Body of pancreas (tissue), 4 donors: ENCODE measurements at regions not wholly inside any gene's neighbourhood (a gene's known extent, or its start where the extent isn't known, plus 50 kb on each side); places are given as distances from the start of the nearest gene placed in this dataset.

Experiments used
- ATAC-seq: fragments of 150-250 bp; one replicate; pipeline ENCODE4 v1.9.1; 2016
- DNase-seq, 4 donors: peaks; one replicate each; pipeline ENCODE4 v3.0.0-alpha.2; 2019
- H3K27ac ChIP-seq, 4 donors: fragments of 200-600 bp; sonication (generic); 1 replicate in 3 of 4; 2 replicates in 1 of 4; pipeline versions ENCODE4 v1.5.1 to v1.6.1; 2016 to 2019; ENCODE audit warnings: mild to moderate bottlenecking in 1 of 4, mixed read lengths in 1 of 4, moderate library complexity in 1 of 4
- H3K27me3 ChIP-seq, 2 donors: fragments of 200-600 bp; sonication (generic); one replicate each; pipeline ENCODE4 v1.6.0; 2016; ENCODE audit warnings: mild to moderate bottlenecking in 1 of 2
- H3K36me3 ChIP-seq, 2 donors: fragments of 200-600 bp; sonication (generic); replicated peaks in 1 of 2; 2 replicates each; pipeline ENCODE4 v1.5.1; 2016; ENCODE audit warnings: low read depth in 2 of 2; ENCODE audit not compliant: insufficient read depth in 1 of 2
- H3K4me1 ChIP-seq: fragments of 200-600 bp; sonication (generic); one replicate; pipeline ENCODE4 v1.6.0; 2016
- H3K4me3 ChIP-seq, 2 donors: fragments of 200-600 bp; sonication (generic); 1 replicate in 1 of 2; 2 replicates in 1 of 2; pipeline ENCODE4 v1.5.1; 2016 to 2019
- H3K9me3 ChIP-seq, 3 donors: fragments of 200-600 bp; sonication (generic); 1 replicate in 2 of 3; 2 replicates in 1 of 3; pipeline ENCODE4 v1.5.1; 2016
- POLR2A ChIP-seq, 3 donors: fragments of 450-650 bp; IDR thresholded peaks; one replicate each; pipeline ENCODE4 v1.6.1; 2016; ENCODE audit warnings: antibody characterized with exemption in 3 of 3, mild to moderate bottlenecking in 2 of 3
- WGBS, 2 donors: methylation state at CpG; one replicate each; pipeline ENCODE4 v1.1.5; 2017; 5-methylcytosine and 5-hydroxymethylcytosine counted together
- intact Hi-C: fragments of 100-400 bp; cut with DNase I; formaldehyde crosslinking; loops from one replicate; pipeline ENCODE4 v1.15.1; 2023
- TF ChIP-seq, protein P1 (sequence below), 7 experiments: fragments of 450-650 bp in 4 of 7; fragments of 200-600 bp in 3 of 7; sonication (generic) in 3 of 7; IDR thresholded peaks; one replicate each; pipeline ENCODE4 v1.5.1; 2016 to 2019; ENCODE audit warnings: antibody characterized with exemption in 7 of 7

DNA sequence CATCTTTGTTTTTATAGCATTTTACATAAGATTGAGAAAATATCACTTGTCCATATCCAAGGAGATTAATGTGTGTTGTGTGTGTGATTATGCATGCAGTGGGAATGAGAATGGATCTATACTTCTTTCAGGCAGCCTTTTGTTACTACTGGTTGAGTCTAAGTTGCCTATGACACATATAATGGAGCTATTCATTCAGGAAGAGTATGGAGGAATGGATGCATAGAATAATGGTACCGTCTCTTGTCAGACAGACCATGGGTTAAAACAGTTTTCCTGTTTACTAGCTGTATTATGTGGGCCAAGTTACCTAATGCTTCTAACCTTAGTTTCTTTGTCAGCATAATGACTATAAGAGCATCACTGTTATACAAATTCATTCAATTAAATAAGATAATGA, 155.4 kb upstream of the KYNU start:
- intact Hi-C loops: no loop called here
- H3K27me3 ChIP-seq: no peaks in the 10 kb centered on the region
- H3K36me3 ChIP-seq: no peaks in the 10 kb centered on the region
- WGBS, 2 donors: 65 to 71% methylated on average over 1 of the region's 1 CpG
- DNase-seq: no peak
- no peaks in the 10 kb centered on the region for H3K9me3 ChIP-seq
- H3K4me3 ChIP-seq: no peak overlapping the region
- no peak overlapping the region for H3K27ac ChIP-seq
- ATAC-seq: no peak
- no peaks in the 10 kb centered on the region for H3K4me1 ChIP-seq
- no peak for TF ChIP-seq POLR2A (IDR thresholded peaks at IDR 0.05)
- TF ChIP-seq, protein P1, sequence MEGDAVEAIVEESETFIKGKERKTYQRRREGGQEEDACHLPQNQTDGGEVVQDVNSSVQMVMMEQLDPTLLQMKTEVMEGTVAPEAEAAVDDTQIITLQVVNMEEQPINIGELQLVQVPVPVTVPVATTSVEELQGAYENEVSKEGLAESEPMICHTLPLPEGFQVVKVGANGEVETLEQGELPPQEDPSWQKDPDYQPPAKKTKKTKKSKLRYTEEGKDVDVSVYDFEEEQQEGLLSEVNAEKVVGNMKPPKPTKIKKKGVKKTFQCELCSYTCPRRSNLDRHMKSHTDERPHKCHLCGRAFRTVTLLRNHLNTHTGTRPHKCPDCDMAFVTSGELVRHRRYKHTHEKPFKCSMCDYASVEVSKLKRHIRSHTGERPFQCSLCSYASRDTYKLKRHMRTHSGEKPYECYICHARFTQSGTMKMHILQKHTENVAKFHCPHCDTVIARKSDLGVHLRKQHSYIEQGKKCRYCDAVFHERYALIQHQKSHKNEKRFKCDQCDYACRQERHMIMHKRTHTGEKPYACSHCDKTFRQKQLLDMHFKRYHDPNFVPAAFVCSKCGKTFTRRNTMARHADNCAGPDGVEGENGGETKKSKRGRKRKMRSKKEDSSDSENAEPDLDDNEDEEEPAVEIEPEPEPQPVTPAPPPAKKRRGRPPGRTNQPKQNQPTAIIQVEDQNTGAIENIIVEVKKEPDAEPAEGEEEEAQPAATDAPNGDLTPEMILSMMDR (IDR thresholded peaks at IDR 0.05): no peak

DNA sequence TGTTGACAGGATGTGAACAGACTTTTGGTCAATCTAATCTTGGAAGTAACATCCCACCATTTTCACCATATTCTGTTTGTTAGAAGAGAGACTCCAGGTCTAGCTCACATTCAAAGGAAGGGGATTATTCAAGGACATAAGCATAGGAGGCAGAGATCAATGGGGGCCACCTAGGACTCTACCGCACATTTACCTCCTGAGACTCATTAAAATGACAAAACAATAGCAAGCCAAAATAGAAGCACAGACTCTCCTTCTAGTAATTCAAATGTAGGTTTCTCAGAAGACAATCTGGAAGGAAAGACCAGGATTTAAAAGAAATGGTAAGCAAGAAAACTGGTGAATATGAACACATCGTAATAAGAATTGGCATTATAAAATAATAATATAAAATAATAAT, 156.4 kb upstream of the KYNU start:
- intact Hi-C loops: no loop called here
- Histone ChIP-seq H3K4me1 (no peaks in the 10 kb centered on the region), H3K27me3 (no peaks in the 10 kb centered on the region), H3K27ac (no peak overlapping the region), H3K4me3 (no peak overlapping the region), H3K9me3 (no peaks in the 10 kb centered on the region), H3K36me3 (no peaks in the 10 kb centered on the region)
- TF ChIP-seq, protein P1 (IDR thresholded peaks at IDR 0.05): no peak
- TF ChIP-seq POLR2A (IDR thresholded peaks at IDR 0.05): no peak
- DNase-seq: no peak
- 73 to 85% methylated on average over 2 of the region's 2 CpGs for WGBS, 2 donors
- no peak for ATAC-seq

- H3K27me3 ChIP-seq: no peaks in the 10 kb centered on the region
- no peaks in the 10 kb centered on the region for H3K9me3 ChIP-seq
- H3K27ac ChIP-seq: no peak overlapping the region
- no peaks in the 10 kb centered on the region for H3K36me3 ChIP-seq
- intact Hi-C loops: no loop called here
- ATAC-seq: no peak
- no peaks in the 10 kb centered on the region for H3K4me1 ChIP-seq
- 48 to 55% methylated on average over 7 of the region's 7 CpGs for WGBS, 2 donors
- no peak overlapping the region for H3K4me3 ChIP-seq
- DNase-seq: no peak
- TF ChIP-seq POLR2A (IDR thresholded peaks at IDR 0.05): no peak
- TF ChIP-seq, protein P1 (IDR thresholded peaks at IDR 0.05): no peak
These were observed 158.8 kb upstream of the KYNU start for GRCh38 chr2:142718576-142719155.

- intact Hi-C loops: no loop called here
- TF ChIP-seq POLR2A (IDR thresholded peaks at IDR 0.05): no peak
- TF ChIP-seq, protein P1 (IDR thresholded peaks at IDR 0.05): no peak
- Histone ChIP-seq H3K4me3 (no peak overlapping the region), H3K9me3 (no peaks in the 10 kb centered on the region), H3K27me3 (no peaks in the 10 kb centered on the region), H3K4me1 (no peaks in the 10 kb centered on the region), H3K27ac (no peak overlapping the region), H3K36me3 (no peaks in the 10 kb centered on the region)
- 62 to 66% methylated on average over 6 of the region's 6 CpGs for WGBS, 2 donors
- DNase-seq (no peak), ATAC-seq (no peak)
These were observed 160.8 kb upstream of the KYNU start for GRCh38 chr2:142716463-142717242.

DNA sequence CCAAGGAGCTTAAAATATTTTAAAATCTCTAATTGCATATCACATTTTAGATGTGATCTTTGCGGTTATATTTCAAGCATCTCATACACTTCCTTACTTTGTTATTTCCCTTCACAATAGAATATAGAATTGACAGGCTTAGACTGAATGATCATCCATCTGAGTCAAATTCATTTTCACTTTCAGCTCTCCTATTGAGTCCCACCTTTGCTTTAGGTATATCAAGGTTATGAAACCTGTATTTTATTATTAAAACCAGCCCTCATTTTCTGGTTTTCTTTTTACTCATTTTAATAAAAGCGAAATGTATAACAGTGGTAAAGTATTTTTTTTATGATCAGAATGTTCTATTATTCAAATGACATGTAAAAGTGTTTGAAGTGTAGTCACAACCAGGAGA, 162.9 kb upstream of the KYNU start:
- no peaks in the 10 kb centered on the region for H3K27me3 ChIP-seq
- no peaks in the 10 kb centered on the region for H3K4me1 ChIP-seq
- no peak for ATAC-seq
- 66 to 74% methylated on average over 2 of the region's 2 CpGs for WGBS, 2 donors
- no peaks in the 10 kb centered on the region for H3K9me3 ChIP-seq
- no peak for DNase-seq
- intact Hi-C loops: no loop called here
- no peaks in the 10 kb centered on the region for H3K36me3 ChIP-seq
- no peak for TF ChIP-seq POLR2A (IDR thresholded peaks at IDR 0.05)
- TF ChIP-seq, protein P1 (IDR thresholded peaks at IDR 0.05): no peak
- H3K27ac ChIP-seq: no peak overlapping the region
- no peak overlapping the region for H3K4me3 ChIP-seq
